GM18870 (cell line): ENCODE measurements at regions not wholly inside any gene's neighbourhood (a gene's known extent, or its start where the extent isn't known, plus 50 kb on each side); places are given as distances from the start of the nearest gene placed in this dataset.

Source experiments
- ATAC-seq: cut with Tn5 transposase; IDR thresholded peaks from one replicate; pipeline ENCODE4 v1.9.1; 2021; ENCODE audit warnings: moderate library complexity; ENCODE audit not compliant: unreplicated experiment

DNA sequence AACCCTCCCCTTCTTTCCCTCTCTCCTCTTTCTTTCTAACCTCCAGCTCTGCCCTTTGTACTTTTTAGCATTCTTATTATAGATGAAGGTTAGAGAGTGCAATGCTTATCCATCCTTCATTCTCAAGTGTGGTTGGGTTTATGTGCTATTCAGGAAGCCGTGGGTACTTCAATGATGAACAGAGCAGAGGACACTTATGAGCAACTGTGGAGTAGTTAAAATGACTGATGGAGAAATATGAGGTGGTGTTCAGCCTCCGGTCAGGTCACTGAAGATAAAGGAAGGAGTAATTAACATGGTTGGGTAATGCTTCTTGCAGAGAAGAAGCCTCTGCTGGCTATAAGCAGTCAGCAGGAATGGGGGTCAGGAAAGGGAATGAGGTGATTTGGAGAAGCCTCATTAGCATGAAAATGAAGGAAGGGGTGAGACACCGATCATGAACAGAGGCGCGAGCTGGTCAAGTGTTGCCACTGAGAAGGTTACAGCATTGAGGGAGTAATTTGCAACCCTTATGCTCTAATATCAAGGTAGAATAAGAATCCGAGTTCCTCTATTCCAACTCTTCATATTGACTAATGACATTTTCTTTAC, 174.7 kb downstream of the LPIN1 start:
- ATAC-seq, result no peak

DNA sequence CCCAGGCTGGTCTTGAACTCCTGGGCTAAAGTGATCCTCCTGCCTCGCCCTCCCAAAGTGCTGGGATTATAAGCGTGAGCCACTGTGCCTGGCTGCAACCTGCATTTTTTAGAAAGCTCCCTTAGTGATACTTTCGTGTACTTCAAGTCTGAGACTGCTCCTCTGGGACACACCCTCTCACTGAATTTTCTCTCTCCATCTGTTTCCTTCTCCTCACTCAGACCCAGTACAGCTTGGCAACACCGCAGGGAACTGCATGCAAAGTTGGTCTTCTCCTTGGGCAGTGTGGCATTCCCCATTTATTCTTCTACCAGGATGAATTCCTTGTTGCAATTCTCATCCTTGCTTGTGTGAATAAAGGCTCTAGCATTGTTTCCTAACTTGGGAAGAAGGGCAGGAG, 175.9 kb downstream of the LPIN1 start:
- ATAC-seq, result no peak

GRCh38 chr2:11923935-11924334, 177.5 kb downstream of the LPIN1 start:
- no peak for ATAC-seq

- no peak for ATAC-seq
Measured at GRCh38 chr2:11925295-11926066, 179.0 kb downstream of the LPIN1 start.

GRCh38 chr2:11930211-11930761, 183.9 kb downstream of the LPIN1 start:
- no peak for ATAC-seq

- no peak for ATAC-seq
Measured at GRCh38 chr2:11932048-11932512, 185.6 kb downstream of the LPIN1 start.

- no peak for ATAC-seq
Measured at GRCh38 chr2:11932962-11933361, 186.5 kb downstream of the LPIN1 start.

DNA sequence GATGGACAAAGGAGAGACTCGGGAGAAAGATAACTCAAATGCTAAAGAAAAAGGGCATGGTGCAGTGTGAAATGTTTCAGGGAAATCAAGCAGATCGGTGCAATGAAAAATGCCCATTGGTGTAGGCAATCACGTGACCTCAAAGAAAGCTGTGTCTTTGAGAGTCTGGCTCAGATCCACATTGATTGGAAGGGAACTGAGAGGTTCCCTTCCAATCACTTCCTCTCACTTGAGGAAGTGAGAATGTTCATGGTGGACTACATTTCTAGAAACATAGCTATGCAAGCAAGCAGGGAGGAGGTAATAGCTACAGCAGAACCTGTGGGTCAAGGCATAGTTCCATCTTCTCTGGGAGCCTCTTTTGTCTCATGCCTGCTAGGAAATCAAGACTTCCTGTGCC, 187.4 kb downstream of the LPIN1 start:
- ATAC-seq, result peak; percentile 61

GRCh38 chr2:11936761-11937160, 190.3 kb downstream of the LPIN1 start:
- ATAC-seq, result no peak

GRCh38 chr2:11938196-11938595, 191.8 kb downstream of the LPIN1 start:
- ATAC-seq, result no peak

DNA sequence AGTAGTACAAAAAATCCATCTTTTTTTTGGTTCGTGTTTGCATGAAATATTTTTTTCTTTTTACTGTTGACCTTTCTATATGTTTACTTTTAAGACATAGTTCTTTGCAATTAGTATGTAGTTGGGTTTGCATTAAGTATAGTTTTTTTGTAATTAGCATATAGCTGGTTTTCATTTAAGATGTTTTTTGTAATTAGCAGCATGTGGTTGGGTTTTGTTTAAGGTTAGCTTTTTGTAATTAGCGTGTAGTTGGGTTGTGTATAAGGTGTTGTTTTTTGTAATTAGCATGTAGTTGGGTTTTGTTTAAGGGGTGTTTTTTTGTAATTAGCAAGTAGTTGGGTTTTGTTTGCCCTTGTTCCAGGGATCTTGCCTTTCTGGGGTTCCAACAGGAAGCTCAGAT, 193.1 kb downstream of the LPIN1 start:
- no peak for ATAC-seq

GRCh38 chr2:11940121-11940743, 193.8 kb downstream of the LPIN1 start:
- no peak for ATAC-seq

- ATAC-seq, result no peak
Measured at GRCh38 chr2:11940799-11941198, 194.4 kb downstream of the LPIN1 start.

GRCh38 chr2:11941201-11942177, 195.1 kb downstream of the LPIN1 start:
- ATAC-seq, result no peak

GRCh38 chr2:11942178-11942569, 195.7 kb downstream of the LPIN1 start:
- ATAC-seq, result no peak

GRCh38 chr2:11944311-11944710, 197.9 kb downstream of the LPIN1 start:
- ATAC-seq, result no peak

GRCh38 chr2:11945139-11946126, 199.0 kb downstream of the LPIN1 start:
- ATAC-seq, result peak; percentile 94

GRCh38 chr2:11947956-11948355, 201.5 kb downstream of the LPIN1 start:
- no peak for ATAC-seq

DNA sequence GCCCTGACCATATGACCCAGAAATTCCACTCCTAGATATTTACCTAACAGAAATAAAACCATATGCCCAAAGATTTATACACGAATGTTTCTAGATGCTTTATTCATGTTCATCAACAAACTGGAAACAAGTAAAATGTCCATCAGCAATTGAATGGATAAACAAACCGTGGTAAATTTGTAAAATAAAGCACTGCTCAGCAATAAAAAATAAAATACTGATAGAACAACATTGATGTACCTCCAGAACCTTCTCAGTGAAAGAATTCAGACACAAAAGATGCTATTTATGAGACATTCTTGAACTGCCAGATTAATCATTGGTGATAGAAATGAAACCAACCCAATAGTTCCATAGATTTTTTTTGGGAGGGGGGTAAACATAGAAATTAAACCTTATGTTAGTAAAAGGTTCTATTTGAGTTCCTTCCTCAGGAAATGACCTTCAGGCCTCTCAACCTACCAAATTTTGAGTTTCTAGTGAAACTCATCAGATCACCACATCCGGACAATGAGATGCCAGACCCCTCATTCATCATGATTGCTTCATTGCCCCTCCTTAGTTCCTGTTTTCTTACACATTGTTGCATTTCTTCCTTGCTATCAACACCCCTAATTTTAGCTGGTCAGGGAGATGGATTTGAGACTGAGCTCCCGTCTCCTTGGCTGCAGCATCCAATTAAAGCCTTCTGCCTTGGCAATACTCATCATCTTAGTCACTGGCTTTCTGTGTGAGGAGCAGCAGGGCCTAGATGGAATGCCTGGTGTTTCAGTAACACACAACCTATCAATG, 203.5 kb downstream of the LPIN1 start:
- ATAC-seq, result no peak
